ENCODE measurements at regions not wholly inside any gene's neighbourhood (a gene's known extent, or its start where the extent isn't known, plus 50 kb on each side); places are given as distances from the start of the nearest gene placed in this dataset.
A peak's percentile ranks its signal among the peaks of the same experiment; 100 is the strongest.

DNA sequence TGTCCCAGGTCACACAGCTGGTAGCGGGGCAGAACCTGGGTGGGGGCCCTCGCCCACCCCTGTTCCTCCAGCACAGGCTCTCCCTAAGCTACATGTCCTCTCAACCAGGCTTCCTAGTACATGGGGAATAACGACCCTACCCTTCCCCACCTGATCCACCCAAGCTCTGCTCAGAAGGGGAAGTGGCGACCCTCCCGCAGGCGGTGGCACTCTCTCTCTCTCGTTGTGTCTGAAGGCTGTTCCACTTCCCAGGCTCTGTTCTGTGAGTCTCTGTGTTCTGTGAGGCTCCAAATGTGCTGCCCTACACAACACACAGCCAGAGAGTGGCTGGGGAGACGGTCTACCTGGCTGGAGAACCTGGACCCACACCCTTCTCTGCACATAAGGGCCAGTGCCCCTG, 135.8 kb downstream of the COPS8 start:
- WGBS, 2 donors, result 80 to 93% methylated on average over 7 to 8 of the region's 8 CpGs
- H3K9me3 ChIP-seq, result no peaks in the 10 kb centered on the region

DNA sequence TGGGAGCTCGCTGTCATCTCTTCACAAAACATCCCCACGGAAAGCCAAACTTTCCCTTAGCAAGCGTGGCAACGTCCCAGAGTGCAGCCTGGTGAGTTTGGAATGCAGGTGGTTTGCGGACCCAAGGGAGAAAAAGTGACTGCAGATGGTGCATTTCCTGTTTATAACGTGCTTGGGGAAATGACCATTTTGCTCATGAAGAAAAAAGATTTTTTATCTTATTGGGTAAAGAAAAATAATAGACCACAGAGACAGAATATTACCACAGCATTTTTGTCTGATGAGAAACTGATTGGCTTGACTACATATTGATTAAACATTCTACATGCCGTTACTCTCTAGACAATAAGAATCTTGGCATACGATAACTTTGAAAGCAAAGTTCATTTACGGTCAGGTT, 136.5 kb downstream of the COPS8 start:
- Histone ChIP-seq H3K27me3 (no peaks in the 10 kb centered on the region), H3K27ac (peak overlapping the region in 1 of 2 donors; percentile 47), H3K36me3 (ENCODE audit: low read depth, missing control alignments) (no peaks in the 10 kb centered on the region), H3K4me1 (peaks cover 26% of the 10 kb centered on the region), H3K9me3 (no peaks in the 10 kb centered on the region), H3K4me3 (no peak overlapping the region)
- no peak for TF ChIP-seq POLR2A (IDR thresholded peaks at IDR 0.05)
- TF ChIP-seq, protein P1, sequence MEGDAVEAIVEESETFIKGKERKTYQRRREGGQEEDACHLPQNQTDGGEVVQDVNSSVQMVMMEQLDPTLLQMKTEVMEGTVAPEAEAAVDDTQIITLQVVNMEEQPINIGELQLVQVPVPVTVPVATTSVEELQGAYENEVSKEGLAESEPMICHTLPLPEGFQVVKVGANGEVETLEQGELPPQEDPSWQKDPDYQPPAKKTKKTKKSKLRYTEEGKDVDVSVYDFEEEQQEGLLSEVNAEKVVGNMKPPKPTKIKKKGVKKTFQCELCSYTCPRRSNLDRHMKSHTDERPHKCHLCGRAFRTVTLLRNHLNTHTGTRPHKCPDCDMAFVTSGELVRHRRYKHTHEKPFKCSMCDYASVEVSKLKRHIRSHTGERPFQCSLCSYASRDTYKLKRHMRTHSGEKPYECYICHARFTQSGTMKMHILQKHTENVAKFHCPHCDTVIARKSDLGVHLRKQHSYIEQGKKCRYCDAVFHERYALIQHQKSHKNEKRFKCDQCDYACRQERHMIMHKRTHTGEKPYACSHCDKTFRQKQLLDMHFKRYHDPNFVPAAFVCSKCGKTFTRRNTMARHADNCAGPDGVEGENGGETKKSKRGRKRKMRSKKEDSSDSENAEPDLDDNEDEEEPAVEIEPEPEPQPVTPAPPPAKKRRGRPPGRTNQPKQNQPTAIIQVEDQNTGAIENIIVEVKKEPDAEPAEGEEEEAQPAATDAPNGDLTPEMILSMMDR (IDR thresholded peaks at IDR 0.05), result no peak
- DNase-seq, result no peak
- intact Hi-C loops (cut with DNase I; ENCODE audit: low total_unique reads), result no loop called here
- 50 to 53% methylated on average over 9 of the region's 9 CpGs for WGBS, 2 donors

More for the DNA sequence above, 135.8 kb downstream of the COPS8 start:
- Histone ChIP-seq H3K4me1 (peaks cover 26% of the 10 kb centered on the region), H3K27ac (peak overlapping the region; percentile 47 to 59), H3K36me3 (ENCODE audit: low read depth, missing control alignments) (no peaks in the 10 kb centered on the region), H3K27me3 (no peaks in the 10 kb centered on the region), H3K4me3 (no peak overlapping the region)
- no peak for TF ChIP-seq POLR2A (IDR thresholded peaks at IDR 0.05)
- TF ChIP-seq, protein P1 (IDR thresholded peaks at IDR 0.05), result no peak
- intact Hi-C loops (cut with DNase I; ENCODE audit: low total_unique reads), result no loop called here
- no peak for DNase-seq

DNA sequence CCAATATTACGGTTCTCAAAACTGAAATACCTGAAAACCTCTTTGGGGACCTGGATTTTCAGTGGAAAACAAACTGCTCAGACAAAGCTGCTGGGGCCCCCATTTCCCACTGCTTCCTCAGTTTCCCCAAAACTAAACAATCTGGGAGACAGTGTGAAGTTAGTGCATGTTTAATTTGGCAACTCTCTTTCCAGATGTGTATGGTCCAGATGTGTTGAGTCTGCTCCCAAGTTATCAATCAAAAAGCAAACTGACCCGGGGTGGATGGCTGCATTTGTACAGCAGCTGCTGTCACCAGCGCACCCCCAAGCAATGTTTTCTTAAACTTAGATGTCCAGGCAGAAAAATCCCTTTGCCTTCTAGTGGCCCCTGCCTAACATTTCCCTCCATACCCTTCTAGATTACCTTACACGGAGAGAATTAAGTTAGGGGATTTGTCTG, 136.9 kb downstream of the COPS8 start:
- TF ChIP-seq POLR2A (IDR thresholded peaks at IDR 0.05), result no peak
- TF ChIP-seq, protein P1 (IDR thresholded peaks at IDR 0.05), result no peak
- DNase-seq, result no peak
- no peaks in the 10 kb centered on the region for H3K36me3 ChIP-seq (ENCODE audit: low read depth, missing control alignments)
- H3K9me3 ChIP-seq, result no peaks in the 10 kb centered on the region
- no peaks in the 10 kb centered on the region for H3K27me3 ChIP-seq
- intact Hi-C loops (cut with DNase I; ENCODE audit: low total_unique reads), result no loop called here
- peaks cover 26% of the 10 kb centered on the region for H3K4me1 ChIP-seq
- H3K27ac ChIP-seq, result peak overlapping the region in 1 of 2 donors; percentile 47
- H3K4me3 ChIP-seq, result no peak overlapping the region
- 52 to 65% methylated on average over 4 of the region's 4 CpGs for WGBS, 2 donors

DNA sequence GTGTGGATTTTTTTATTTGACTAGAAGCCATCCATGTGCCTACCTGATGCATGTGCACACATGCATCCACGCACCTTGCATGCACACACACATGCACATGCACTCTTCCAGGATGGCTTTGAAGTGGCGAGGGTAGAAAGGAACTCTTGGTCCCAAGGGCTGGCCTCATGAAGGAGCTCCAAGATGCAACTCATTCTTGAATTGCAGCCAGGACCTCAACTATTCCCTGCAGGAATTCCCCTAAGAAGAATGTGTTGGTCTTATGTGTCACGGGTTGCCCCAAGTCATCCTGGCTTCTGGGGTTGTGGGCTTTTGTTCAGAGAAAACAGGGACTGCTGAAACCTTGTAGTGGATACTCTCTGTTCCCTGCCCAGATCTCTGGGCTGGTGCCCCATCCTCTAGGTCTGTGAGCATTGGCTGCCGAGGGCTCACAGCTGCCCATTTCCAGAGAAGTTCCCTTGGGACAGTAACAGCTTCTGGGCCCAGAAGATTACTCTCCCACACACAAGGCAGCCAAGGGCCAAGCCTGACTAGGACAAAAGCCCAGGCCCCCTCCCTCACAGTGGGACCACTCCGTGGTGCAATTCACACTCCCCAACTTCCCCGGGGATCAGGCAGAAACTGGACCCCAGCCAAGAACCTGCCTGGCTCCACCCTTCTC, 137.6 kb downstream of the COPS8 start:
- WGBS, 2 donors, result 31 to 50% methylated on average over 6 of the region's 6 CpGs
- Histone ChIP-seq H3K27me3 (no peaks in the 10 kb centered on the region), H3K4me3 (no peak overlapping the region), H3K4me1 (peaks cover 26% of the 10 kb centered on the region), H3K9me3 (no peaks in the 10 kb centered on the region), H3K36me3 (ENCODE audit: low read depth, missing control alignments) (no peaks in the 10 kb centered on the region), H3K27ac (peak overlapping the region in 1 of 2 donors; percentile 59)
- DNase-seq, result peak; percentile 50
- TF ChIP-seq, protein P1 (IDR thresholded peaks at IDR 0.05), result no peak
- no peak for TF ChIP-seq POLR2A (IDR thresholded peaks at IDR 0.05)
- intact Hi-C loops (cut with DNase I; ENCODE audit: low total_unique reads), result no loop called here

DNA sequence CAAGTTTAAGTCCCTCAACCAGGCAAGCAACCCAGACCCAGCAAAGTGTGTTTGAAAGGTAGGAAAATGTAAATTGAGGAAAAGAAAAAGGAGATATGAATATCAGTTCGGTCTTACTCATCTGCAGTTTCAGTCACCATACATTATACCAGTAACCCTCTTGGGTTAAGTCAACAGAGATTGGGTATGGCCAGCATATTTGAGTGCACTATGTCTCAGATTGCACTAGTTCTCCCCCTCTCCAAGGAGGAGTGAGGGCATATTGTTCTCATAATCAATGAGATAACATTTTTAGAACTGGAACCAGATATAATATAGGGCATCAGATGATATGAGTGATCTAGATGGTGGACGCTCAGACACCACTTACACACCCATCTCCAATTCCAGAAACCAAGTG, 141.5 kb downstream of the COPS8 start:
- Histone ChIP-seq H3K27me3 (no peaks in the 10 kb centered on the region), H3K4me3 (no peak overlapping the region), H3K9me3 (no peaks in the 10 kb centered on the region), H3K27ac (no peak overlapping the region), H3K36me3 (ENCODE audit: low read depth, missing control alignments) (no peaks in the 10 kb centered on the region), H3K4me1 (peaks cover 15% of the 10 kb centered on the region)
- 81 to 82% methylated on average over 2 of the region's 2 CpGs for WGBS, 2 donors
- TF ChIP-seq POLR2A (IDR thresholded peaks at IDR 0.05), result no peak
- TF ChIP-seq, protein P1 (IDR thresholded peaks at IDR 0.05), result no peak
- no peak for DNase-seq
- intact Hi-C loops (cut with DNase I; ENCODE audit: low total_unique reads), result no loop called here
